ENCODE measurements at regions not wholly inside any gene's neighbourhood (a gene's known extent, or its start where the extent isn't known, plus 50 kb on each side); places are given as distances from the start of the nearest gene placed in this dataset.

DNA sequence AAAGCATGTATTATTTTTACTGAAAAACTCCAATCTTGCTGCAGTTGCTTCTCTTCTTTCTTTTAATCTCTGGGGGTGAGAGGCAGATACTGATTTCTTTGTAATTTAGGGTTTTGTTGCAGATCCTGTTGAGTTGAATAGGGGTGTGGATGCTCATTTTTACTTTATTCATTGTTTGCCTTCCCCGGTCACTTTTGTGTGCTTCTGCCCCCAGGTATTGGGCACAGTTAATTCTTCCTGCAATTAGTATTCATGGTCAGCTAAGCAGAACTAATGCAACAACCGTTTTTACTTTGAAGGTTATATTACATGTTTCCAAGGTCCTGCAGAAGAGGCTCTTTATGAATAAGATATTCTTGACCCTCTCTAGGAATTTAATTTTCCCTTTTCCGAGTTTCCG lies 96.4 kb downstream of the BUB3 start:
- H3K9me3 ChIP-seq = no peaks in the 10 kb centered on the region
- no peak for TF ChIP-seq JUNB (IDR thresholded peaks at IDR 0.05)
- no peak for TF ChIP-seq RCOR1 (IDR thresholded peaks at IDR 0.05; ENCODE audit: low read depth, low read length)
- TF ChIP-seq ESRRA (IDR thresholded peaks at IDR 0.05; ENCODE audit: borderline replicate concordance, low read length) = no peak
- no peak for TF ChIP-seq RARB (CRISPR knock-in tag; IDR thresholded peaks at IDR 0.05)
- no peak for TF ChIP-seq ZFP36 (IDR thresholded peaks at IDR 0.05; ENCODE audit: borderline replicate concordance, partially characterized antibody)
- TF ChIP-seq CBX2 (IDR thresholded peaks at IDR 0.05; ENCODE audit: borderline replicate concordance, low read depth) = no peak
- TF ChIP-seq SREBF2 (IDR thresholded peaks at IDR 0.05) = no peak
- TF ChIP-seq ELK1 (IDR thresholded peaks at IDR 0.05; ENCODE audit: low read depth, low read length) = no peak
- H3K4me1 ChIP-seq = peaks cover 3% of the 10 kb centered on the region; the same call in 1 of the 3 replicates
- no peak overlapping the region for H3K4me3 ChIP-seq
- DNase-seq (ENCODE audit: low read depth in 1 of 2, low spot score in 1 of 2) (no peak), FAIRE-seq (no peak), ATAC-seq (no peak)
- CTCF ChIA-PET = no interaction called here
- no peak overlapping the region for H3K27ac ChIP-seq
- WGBS (ENCODE audit: missing lambda C conversion rate) = 31% methylated on average over 4 of the region's 4 CpGs
- no peak overlapping the region for H3K4me2 ChIP-seq
- POLR2A ChIA-PET = no interaction called here

DNA sequence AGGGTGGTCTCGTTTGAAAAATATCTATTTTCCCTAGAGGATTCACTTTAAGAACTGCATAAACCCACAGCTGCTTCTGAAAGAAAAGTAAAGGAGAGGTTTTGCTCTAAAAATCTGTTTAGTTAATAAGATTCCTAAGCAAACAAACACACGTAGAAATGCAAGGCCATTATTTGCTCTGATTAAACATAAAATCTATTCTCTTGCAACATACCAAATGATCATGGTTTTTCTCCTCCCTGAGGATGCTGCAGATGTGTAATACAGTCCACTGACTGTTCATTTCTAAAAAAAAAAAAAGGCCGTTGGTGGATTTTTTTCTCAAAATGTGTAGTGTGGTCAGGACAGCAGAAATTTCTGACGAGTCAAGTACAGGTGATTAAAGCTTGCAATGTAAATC lies 98.6 kb downstream of the BUB3 start:
- no peak; a peak in 1 of 6 replicates for ATAC-seq

More for the DNA sequence above, 98.6 kb downstream of the BUB3 start:
- H3K4me3 ChIP-seq = no peak overlapping the region
- WGBS (ENCODE audit: missing lambda C conversion rate) = 6% methylated on average over 4 of the region's 4 CpGs
- TF ChIP-seq CEBPB (IDR thresholded peaks at IDR 0.05) = no peak
- no peak for TF ChIP-seq NR3C1 (IDR thresholded peaks at IDR 0.05)
- TF ChIP-seq NFE2L2 (conservative IDR thresholded peaks at IDR 0.05; ENCODE audit: low read length) = no peak
- TF ChIP-seq REST (IDR thresholded peaks at IDR 0.05) = no peak
- no peak for TF ChIP-seq JUNB (IDR thresholded peaks at IDR 0.05)
- TF ChIP-seq ZFP36 (IDR thresholded peaks at IDR 0.05; ENCODE audit: borderline replicate concordance, partially characterized antibody) = no peak
- no peak for TF ChIP-seq TFCP2L1 (CRISPR knock-in tag; IDR thresholded peaks at IDR 0.05)
- no peak for TF ChIP-seq RCOR1 (IDR thresholded peaks at IDR 0.05; ENCODE audit: low read depth, low read length)
- no peak for TF ChIP-seq BHLHE40 (IDR thresholded peaks at IDR 0.05; ENCODE audit: low read depth, low read length)
- TF ChIP-seq, protein P1, sequence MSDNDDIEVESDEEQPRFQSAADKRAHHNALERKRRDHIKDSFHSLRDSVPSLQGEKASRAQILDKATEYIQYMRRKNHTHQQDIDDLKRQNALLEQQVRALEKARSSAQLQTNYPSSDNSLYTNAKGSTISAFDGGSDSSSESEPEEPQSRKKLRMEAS (IDR thresholded peaks at IDR 0.05) = no peak
- TF ChIP-seq HMGXB4 (CRISPR knock-in tag; IDR thresholded peaks at IDR 0.05; ENCODE audit: borderline replicate concordance) = no peak
- TF ChIP-seq, protein P2, sequence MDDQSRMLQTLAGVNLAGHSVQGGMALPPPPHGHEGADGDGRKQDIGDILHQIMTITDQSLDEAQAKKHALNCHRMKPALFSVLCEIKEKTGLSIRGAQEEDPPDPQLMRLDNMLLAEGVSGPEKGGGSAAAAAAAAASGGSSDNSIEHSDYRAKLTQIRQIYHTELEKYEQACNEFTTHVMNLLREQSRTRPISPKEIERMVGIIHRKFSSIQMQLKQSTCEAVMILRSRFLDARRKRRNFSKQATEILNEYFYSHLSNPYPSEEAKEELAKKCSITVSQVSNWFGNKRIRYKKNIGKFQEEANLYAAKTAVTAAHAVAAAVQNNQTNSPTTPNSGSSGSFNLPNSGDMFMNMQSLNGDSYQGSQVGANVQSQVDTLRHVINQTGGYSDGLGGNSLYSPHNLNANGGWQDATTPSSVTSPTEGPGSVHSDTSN (IDR thresholded peaks at IDR 0.05) = no peak
- TF ChIP-seq NPAS2 (CRISPR knock-in tag; IDR thresholded peaks at IDR 0.05; ENCODE audit: borderline replicate concordance) = no peak
- no peak for TF ChIP-seq MYC (IDR thresholded peaks at IDR 0.05; ENCODE audit: borderline replicate concordance, low read length)
- no peak for TF ChIP-seq ZSCAN20 (CRISPR knock-in tag; IDR thresholded peaks at IDR 0.05)
- no peak for TF ChIP-seq ELK1 (IDR thresholded peaks at IDR 0.05; ENCODE audit: low read depth, low read length)
- TF ChIP-seq HOXB13 (CRISPR knock-in tag; IDR thresholded peaks at IDR 0.05; ENCODE audit: low read depth) = no peak
- no peak for DNase-seq (ENCODE audit: low read depth in 1 of 2, low spot score in 1 of 2)
- H3K4me2 ChIP-seq = peak overlapping the region; percentile 42
- no peak for FAIRE-seq
- H3K4me1 ChIP-seq = peaks cover 3% of the 10 kb centered on the region; the same call in 1 of the 3 replicates
- no peak overlapping the region for H3K27ac ChIP-seq
- H3K9me3 ChIP-seq = no peaks in the 10 kb centered on the region
- ChIA-PET POLR2A (no interaction called here), CTCF (interaction anchor here (0.6 to 0.7 kb wide), 2 partner anchors 108 to 195 kb away, joined by 3 to 6 read pairs; no protein-coding TSS in a partner anchor)
